Kidney tubule cell (primary cell): ENCODE measurements at regions not wholly inside any gene's neighbourhood (a gene's known extent, or its start where the extent isn't known, plus 50 kb on each side); places are given as distances from the start of the nearest gene placed in this dataset.
A peak's percentile ranks its signal among the peaks of the same experiment; 100 is the strongest.
"Not testable (repeated sequence)": the region's sequence is repeated elsewhere in the genome, so short reads cannot be mapped to it uniquely, and the experiment has no call there.

ENCODE experiments used
- DNase-seq: peaks from one replicate; pipeline ENCODE4 v3.0.0-alpha.2; 2018; ENCODE audit warnings: low spot score

DNA sequence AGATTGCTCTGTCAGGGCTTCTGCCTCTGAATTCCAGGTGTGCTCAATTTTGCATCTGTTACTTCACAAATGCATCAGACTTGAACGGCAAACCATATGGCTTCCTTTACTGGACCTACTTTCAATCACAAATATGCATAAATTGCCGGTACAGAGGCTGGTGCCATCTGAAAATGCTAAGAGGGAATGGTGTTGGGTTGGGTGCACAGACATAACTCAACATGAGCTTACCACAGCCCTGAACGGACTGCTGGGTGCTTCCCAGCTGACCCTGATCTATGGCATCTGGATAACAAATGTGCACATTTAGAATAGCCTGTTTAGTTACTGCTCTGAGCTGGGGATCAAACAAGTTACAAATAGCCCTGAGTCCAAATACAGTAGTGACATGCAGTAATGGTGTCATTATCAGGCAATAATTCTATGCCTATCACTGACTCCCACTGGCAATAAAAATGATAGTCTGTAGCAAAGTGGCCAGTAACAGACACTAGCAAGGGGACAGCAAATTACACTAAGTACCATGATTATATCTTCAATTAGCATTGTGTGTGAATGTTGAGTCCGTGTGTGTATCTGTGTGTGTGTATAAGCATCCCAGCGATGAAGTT is 927.3 kb downstream of the DIAPH3 start:
- no peak for DNase-seq

DNA sequence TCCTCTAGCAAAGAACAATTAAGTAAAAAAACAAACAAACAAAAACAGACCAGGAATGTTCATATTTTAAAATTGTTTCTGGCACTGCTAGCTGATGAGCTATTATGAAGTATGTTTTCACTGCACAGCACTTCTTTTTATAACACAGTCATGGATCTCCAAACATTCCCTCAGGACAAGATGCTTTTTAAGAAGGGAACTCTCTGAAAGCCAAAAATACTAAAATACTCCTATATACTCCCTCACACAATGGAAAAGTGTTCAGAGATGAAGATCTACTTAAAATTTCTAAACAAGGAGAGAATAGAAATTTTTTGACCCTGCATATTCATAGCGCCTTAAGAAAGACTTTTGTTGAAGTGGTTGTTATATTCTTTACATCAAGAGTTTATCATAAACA is 926.8 kb downstream of the DIAPH3 start:
- no peak for DNase-seq

- DNase-seq: peak; percentile 4
These were observed 916.6 kb downstream of the DIAPH3 start for GRCh38 chr13:59247171-59247570.

GRCh38 chr13:59250336-59251189 is 913.2 kb downstream of the DIAPH3 start:
- no peak for DNase-seq

DNA sequence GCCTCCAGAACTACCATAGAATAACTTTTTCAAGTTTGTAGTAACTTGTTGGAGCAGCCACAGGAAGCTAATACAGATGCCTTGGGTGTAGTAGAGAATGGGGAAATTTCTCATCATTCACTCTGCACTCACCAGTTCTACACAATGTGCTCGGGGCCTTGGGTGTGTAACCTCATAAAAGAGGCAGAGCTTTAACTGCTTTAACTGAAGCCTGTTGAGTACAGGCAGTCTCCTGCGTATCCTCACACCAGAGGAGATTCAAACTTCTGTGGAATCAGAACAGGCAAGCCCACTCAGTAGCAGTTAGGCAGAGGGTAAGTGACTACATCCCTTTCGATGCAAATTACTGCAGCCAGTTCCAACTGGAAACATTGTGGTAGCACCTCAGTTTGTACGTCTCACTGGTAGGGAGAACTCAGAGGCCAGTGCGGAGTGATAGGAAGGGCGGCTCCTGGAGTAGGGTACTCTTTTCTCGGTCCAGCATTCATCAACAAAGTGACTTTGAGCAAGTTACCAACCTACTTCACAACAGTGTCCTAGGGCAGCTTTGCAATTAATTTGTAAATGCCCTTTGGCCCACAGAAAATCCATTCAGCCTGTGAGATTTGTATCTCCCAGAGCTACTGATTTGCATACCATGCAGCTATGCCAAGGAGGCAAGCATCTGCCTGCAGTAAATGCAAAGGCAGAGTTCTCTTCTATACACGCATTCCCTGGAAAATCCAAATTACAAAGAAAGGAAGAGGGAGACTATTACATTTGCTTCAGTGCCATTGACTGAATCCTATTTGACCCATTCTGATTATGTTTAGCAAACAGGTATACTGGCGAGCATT is 904.3 kb downstream of the DIAPH3 start:
- no peak for DNase-seq

DNA sequence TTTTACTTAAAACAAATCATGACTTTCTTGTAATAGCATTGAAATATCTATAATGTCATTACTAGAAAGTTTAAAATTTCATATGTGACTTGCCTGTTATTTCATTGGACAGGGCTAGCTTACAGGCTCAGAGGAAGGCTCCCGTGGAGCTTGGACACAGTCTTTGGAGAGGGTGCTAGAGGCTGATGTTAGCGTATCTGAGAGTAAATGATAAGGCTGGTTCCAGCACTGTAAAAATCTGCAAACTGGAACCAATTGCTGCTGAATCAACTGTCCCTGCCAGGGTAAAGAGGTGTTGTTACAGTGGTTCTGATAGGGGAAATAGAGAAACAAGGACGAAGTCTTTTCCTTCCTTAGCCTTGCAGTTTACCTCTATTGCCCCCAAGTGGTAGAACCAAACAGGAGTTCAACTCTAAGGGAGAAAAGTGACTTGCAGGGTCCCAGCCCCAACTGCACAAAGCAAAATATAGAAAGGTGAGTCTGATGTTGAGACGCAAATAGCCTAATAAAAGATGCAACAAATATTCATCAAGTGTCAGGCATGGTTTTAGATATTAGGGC is 901.7 kb downstream of the DIAPH3 start:
- DNase-seq: no peak

GRCh38 chr13:59263531-59263930 is 900.2 kb downstream of the DIAPH3 start:
- no peak for DNase-seq

DNA sequence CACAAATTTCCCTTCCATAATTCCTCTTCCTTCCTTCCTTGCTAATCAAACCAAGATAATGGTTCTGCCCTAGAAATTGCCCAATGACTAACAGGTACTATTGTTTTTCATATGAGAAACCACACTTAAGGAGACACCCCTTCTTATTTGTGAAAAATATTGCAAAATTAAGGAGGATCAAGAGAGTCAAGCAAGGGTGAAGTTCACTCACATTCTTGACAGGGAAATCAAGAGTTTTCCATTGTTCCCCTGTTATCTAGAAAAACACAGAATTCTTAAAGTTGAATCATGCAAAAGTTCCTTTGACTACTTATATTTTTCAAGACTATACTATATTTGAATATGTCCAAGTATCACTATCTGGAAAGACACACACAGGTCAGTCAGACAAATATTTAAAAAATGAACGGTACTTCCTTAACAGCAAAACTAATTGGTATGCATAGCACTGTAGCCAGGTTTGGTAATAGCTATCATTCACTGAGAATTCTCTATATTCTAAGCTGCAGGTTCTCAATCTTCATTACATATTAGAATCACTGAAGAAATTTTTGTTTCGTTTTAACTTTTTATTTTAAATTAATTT is 897.2 kb downstream of the DIAPH3 start:
- DNase-seq: peak; percentile 41

- peak; percentile 91 for DNase-seq
These were observed 894.3 kb downstream of the DIAPH3 start for GRCh38 chr13:59269476-59269875.

DNA sequence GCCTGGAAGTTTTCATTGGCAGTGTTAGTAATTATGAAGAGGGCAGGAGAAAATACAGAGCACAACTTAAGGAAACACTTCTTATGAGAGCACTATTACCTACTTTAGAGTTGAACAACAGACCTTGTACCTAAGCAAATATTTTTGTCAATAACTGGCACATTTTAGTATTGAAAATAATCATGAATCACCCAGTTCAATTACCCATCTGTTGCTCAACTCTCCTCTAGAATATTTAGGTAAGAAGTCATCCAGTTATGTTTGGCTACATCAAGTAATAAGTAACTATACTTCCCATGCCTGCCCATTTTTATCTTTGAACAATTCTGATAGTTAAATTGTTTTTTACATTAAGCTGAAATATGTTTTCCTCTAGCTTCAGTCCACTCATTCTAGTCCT is 893.4 kb downstream of the DIAPH3 start:
- peak; percentile 43 for DNase-seq

GRCh38 chr13:59274958-59275727 is 888.6 kb downstream of the DIAPH3 start:
- DNase-seq: no peak

- peak; percentile 52 for DNase-seq
These were observed 887.3 kb downstream of the DIAPH3 start for GRCh38 chr13:59276436-59276835.

- DNase-seq: no peak
These were observed 886.6 kb downstream of the DIAPH3 start for GRCh38 chr13:59277106-59277505.

- no peak for DNase-seq
These were observed 884.7 kb downstream of the DIAPH3 start for GRCh38 chr13:59279028-59279427.

DNA sequence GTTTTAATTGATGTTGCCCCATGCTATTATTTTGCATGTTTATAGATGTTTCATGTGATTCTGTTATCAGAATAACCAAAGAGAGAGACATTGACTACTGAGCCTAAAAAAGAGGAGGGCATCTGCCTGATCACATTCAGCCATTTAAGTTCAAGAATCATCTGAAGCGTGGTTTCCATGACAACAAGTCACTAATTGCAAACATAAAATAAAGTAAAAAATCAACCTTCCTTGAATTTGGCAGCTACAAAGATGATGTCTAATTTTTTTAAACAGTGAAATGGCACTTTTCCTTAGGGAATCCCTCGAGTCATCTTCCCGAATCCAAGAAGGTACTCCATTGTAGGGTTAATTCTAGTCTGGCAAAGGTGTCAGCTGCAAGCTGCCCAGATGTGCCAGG is 884.2 kb downstream of the DIAPH3 start:
- DNase-seq: no peak

- no peak for DNase-seq
These were observed 883.4 kb downstream of the DIAPH3 start for GRCh38 chr13:59280297-59280696.

DNA sequence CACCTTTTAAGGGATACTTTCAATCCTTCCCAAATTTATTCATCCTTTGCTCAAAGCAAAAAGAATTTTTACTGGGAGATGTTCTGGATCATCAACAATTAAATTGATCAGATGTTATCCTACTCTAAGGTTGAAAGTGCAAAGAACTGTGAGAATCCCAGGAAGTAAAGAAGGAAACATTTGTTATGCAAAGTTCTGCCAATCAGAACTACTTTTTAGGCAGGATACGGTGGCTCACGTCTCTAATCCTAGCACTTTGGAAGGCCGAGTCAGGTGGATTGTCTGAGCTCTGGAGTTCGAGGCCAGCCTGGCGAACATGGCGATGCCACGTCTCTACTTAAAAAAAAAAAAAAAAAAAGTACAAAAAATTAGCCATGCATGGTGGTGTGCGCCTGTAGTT is 882.3 kb downstream of the DIAPH3 start:
- no peak for DNase-seq

DNA sequence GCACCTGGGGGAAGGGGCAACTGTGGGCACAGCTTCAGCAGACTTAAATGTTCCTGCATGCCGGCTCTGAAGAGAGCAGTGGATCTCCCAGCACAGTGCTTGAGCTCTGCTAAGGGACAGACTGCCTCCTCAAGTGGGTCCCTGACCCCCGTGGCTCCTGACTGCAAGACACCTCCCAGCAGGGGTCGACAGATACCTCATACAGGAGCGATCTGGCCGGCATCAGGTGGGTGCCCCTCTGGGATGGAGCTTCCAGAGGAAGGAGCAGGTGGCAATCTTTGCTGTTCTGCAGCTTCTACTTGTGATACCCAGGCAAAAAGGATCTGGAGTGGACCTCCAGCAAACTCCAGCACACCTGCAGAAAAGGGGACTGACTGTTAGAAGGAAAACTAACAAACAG is 871.5 kb downstream of the DIAPH3 start:
- DNase-seq: not testable (repeated sequence)

DNA sequence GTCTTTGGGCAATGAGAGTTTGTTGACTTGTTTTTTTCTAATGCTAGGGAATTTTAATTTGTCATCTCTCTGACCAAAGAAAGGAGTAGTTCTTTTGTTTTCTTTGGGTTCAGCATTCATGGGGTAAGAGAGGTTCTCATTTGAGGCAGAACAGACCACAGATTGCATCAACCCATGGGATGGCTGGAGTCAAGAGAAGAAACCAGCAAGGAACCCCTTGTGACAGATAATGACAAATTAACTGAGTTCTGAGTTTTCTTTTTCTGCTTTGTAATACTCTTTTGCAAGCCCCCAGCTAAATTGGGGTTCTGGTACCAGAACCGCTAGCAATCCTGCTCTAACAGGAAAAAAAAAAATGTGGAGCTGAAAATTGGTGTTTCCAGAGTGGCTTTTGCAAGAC is 864.1 kb downstream of the DIAPH3 start:
- DNase-seq: no peak

GRCh38 chr13:59300355-59301173 is 863.2 kb downstream of the DIAPH3 start:
- no peak for DNase-seq
